ENCODE measurements at regions not wholly inside any gene's neighbourhood (a gene's known extent, or its start where the extent isn't known, plus 50 kb on each side); places are given as distances from the start of the nearest gene placed in this dataset.

DNA sequence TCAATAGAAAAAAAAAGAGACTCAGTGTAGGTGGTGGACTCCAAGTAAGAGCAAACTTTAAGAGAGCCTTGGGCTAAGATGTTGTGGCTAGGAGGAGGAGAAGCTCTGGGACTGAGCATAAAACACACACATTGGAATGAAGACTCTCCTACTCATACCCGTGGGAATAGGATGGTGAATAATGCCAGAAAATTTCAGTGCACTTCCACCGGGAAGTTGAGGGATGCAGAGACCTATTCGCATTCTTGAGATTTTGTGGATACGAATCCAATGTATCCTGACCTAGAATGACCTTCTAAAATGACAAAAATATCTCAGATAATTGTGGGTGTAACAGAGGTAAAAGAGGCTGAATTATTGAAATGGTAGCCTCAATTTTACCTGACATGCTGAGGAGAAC is 388.7 kb upstream of the SGO1 start:
- Mint-ChIP-seq H3K4me3 (no peak overlapping the region), H3K9me3 (no peaks in the 10 kb centered on the region), H3K36me3 (ENCODE audit: low read depth) (no peaks in the 10 kb centered on the region), H3K4me1 (no peaks in the 10 kb centered on the region; the same call in 2 of the 3 replicates), H3K27me3 (ENCODE audit: insufficient read depth, low read depth, poor library complexity) (no peaks in the 10 kb centered on the region), H3K27ac (no peak overlapping the region)
- ATAC-seq (no peak), DNase-seq (ENCODE audit: low spot score) (no peak)
- Histone ChIP-seq H4K20me1 (replicated peaks; ENCODE audit: insufficient read depth) (no peaks in the 10 kb centered on the region), H3K79me2 (replicated peaks; ENCODE audit: insufficient read depth) (no peaks in the 10 kb centered on the region), H3K36me3 (ENCODE audit: insufficient read depth) (no peaks in the 10 kb centered on the region), H3K9me2 (ENCODE audit: insufficient read depth) (no peaks in the 10 kb centered on the region), H3K4me2 (no peak overlapping the region), H3K27ac (ENCODE audit: low read depth) (no peak overlapping the region), H2AFZ (no peak overlapping the region; the same call in 1 of the 2 replicates), H3K4me3 (no peak overlapping the region), H3K27me3 (ENCODE audit: insufficient read depth) (no peaks in the 10 kb centered on the region), H3K4me1 (ENCODE audit: insufficient read depth) (no peaks in the 10 kb centered on the region), H3F3A (replicated peaks; ENCODE audit: low read depth) (no peaks in the 10 kb centered on the region)
- TF ChIP-seq STAT1 (IDR thresholded peaks at IDR 0.05; ENCODE audit: unreplicated experiment): no peak
- TF ChIP-seq EZH2 (IDR thresholded peaks at IDR 0.05; ENCODE audit: low read depth, unreplicated experiment): no peak
- no peak for TF ChIP-seq EZH2phosphoT487 (IDR thresholded peaks at IDR 0.05; ENCODE audit: unreplicated experiment)
- TF ChIP-seq NANOG (IDR thresholded peaks at IDR 0.05; ENCODE audit: borderline replicate concordance): no peak
- TF ChIP-seq, protein P1, sequence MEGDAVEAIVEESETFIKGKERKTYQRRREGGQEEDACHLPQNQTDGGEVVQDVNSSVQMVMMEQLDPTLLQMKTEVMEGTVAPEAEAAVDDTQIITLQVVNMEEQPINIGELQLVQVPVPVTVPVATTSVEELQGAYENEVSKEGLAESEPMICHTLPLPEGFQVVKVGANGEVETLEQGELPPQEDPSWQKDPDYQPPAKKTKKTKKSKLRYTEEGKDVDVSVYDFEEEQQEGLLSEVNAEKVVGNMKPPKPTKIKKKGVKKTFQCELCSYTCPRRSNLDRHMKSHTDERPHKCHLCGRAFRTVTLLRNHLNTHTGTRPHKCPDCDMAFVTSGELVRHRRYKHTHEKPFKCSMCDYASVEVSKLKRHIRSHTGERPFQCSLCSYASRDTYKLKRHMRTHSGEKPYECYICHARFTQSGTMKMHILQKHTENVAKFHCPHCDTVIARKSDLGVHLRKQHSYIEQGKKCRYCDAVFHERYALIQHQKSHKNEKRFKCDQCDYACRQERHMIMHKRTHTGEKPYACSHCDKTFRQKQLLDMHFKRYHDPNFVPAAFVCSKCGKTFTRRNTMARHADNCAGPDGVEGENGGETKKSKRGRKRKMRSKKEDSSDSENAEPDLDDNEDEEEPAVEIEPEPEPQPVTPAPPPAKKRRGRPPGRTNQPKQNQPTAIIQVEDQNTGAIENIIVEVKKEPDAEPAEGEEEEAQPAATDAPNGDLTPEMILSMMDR (conservative IDR thresholded peaks at IDR 0.05; ENCODE audit: low read depth in 2 of 2): no peak
- no peak for TF ChIP-seq CREB1 (CRISPR knock-in tag; IDR thresholded peaks at IDR 0.05; ENCODE audit: low read depth)
- TF ChIP-seq, protein P2, sequence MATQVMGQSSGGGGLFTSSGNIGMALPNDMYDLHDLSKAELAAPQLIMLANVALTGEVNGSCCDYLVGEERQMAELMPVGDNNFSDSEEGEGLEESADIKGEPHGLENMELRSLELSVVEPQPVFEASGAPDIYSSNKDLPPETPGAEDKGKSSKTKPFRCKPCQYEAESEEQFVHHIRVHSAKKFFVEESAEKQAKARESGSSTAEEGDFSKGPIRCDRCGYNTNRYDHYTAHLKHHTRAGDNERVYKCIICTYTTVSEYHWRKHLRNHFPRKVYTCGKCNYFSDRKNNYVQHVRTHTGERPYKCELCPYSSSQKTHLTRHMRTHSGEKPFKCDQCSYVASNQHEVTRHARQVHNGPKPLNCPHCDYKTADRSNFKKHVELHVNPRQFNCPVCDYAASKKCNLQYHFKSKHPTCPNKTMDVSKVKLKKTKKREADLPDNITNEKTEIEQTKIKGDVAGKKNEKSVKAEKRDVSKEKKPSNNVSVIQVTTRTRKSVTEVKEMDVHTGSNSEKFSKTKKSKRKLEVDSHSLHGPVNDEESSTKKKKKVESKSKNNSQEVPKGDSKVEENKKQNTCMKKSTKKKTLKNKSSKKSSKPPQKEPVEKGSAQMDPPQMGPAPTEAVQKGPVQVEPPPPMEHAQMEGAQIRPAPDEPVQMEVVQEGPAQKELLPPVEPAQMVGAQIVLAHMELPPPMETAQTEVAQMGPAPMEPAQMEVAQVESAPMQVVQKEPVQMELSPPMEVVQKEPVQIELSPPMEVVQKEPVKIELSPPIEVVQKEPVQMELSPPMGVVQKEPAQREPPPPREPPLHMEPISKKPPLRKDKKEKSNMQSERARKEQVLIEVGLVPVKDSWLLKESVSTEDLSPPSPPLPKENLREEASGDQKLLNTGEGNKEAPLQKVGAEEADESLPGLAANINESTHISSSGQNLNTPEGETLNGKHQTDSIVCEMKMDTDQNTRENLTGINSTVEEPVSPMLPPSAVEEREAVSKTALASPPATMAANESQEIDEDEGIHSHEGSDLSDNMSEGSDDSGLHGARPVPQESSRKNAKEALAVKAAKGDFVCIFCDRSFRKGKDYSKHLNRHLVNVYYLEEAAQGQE (IDR thresholded peaks at IDR 0.05; ENCODE audit: unreplicated experiment): no peak
- TF ChIP-seq, protein P3, sequence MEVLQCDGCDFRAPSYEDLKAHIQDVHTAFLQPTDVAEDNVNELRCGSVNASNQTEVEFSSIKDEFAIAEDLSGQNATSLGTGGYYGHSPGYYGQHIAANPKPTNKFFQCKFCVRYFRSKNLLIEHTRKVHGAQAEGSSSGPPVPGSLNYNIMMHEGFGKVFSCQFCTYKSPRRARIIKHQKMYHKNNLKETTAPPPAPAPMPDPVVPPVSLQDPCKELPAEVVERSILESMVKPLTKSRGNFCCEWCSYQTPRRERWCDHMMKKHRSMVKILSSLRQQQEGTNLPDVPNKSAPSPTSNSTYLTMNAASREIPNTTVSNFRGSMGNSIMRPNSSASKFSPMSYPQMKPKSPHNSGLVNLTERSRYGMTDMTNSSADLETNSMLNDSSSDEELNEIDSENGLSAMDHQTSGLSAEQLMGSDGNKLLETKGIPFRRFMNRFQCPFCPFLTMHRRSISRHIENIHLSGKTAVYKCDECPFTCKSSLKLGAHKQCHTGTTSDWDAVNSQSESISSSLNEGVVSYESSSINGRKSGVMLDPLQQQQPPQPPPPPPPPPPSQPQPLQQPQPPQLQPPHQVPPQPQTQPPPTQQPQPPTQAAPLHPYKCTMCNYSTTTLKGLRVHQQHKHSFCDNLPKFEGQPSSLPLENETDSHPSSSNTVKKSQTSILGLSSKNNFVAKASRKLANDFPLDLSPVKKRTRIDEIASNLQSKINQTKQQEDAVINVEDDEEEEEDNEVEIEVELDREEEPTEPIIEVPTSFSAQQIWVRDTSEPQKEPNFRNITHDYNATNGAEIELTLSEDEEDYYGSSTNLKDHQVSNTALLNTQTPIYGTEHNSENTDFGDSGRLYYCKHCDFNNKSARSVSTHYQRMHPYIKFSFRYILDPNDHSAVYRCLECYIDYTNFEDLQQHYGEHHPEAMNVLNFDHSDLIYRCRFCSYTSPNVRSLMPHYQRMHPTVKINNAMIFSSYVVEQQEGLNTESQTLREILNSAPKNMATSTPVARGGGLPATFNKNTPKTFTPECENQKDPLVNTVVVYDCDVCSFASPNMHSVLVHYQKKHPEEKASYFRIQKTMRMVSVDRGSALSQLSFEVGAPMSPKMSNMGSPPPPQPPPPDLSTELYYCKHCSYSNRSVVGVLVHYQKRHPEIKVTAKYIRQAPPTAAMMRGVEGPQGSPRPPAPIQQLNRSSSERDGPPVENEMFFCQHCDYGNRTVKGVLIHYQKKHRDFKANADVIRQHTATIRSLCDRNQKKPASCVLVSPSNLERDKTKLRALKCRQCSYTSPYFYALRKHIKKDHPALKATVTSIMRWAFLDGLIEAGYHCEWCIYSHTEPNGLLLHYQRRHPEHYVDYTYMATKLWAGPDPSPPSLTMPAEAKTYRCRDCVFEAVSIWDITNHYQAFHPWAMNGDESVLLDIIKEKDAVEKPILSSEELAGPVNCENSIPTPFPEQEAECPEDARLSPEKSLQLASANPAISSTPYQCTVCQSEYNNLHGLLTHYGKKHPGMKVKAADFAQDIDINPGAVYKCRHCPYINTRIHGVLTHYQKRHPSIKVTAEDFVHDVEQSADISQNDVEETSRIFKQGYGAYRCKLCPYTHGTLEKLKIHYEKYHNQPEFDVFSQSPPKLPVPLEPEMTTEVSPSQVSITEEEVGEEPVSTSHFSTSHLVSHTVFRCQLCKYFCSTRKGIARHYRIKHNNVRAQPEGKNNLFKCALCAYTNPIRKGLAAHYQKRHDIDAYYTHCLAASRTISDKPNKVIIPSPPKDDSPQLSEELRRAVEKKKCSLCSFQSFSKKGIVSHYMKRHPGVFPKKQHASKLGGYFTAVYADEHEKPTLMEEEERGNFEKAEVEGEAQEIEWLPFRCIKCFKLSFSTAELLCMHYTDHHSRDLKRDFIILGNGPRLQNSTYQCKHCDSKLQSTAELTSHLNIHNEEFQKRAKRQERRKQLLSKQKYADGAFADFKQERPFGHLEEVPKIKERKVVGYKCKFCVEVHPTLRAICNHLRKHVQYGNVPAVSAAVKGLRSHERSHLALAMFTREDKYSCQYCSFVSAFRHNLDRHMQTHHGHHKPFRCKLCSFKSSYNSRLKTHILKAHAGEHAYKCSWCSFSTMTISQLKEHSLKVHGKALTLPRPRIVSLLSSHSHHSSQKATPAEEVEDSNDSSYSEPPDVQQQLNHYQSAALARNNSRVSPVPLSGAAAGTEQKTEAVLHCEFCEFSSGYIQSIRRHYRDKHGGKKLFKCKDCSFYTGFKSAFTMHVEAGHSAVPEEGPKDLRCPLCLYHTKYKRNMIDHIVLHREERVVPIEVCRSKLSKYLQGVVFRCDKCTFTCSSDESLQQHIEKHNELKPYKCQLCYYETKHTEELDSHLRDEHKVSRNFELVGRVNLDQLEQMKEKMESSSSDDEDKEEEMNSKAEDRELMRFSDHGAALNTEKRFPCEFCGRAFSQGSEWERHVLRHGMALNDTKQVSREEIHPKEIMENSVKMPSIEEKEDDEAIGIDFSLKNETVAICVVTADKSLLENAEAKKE (CRISPR knock-in tag; IDR thresholded peaks at IDR 0.05): no peak
- TF ChIP-seq, protein P4, sequence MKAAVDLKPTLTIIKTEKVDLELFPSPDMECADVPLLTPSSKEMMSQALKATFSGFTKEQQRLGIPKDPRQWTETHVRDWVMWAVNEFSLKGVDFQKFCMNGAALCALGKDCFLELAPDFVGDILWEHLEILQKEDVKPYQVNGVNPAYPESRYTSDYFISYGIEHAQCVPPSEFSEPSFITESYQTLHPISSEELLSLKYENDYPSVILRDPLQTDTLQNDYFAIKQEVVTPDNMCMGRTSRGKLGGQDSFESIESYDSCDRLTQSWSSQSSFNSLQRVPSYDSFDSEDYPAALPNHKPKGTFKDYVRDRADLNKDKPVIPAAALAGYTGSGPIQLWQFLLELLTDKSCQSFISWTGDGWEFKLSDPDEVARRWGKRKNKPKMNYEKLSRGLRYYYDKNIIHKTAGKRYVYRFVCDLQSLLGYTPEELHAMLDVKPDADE (IDR thresholded peaks at IDR 0.05): no peak
- no peak for TF ChIP-seq JUNB (IDR thresholded peaks at IDR 0.05; ENCODE audit: unreplicated experiment)
- TF ChIP-seq ZNF331 (CRISPR knock-in tag; IDR thresholded peaks at IDR 0.05; ENCODE audit: low read depth): no peak
- TF ChIP-seq POLR2AphosphoS5 (IDR thresholded peaks at IDR 0.05; ENCODE audit: low read depth): no peak
- no peak for TF ChIP-seq ZNF114 (CRISPR knock-in tag; IDR thresholded peaks at IDR 0.05)
